HG03558 (cell line): ENCODE measurements at regions not wholly inside any gene's neighbourhood (a gene's known extent, or its start where the extent isn't known, plus 50 kb on each side); places are given as distances from the start of the nearest gene placed in this dataset.
"Not testable (repeated sequence)": the region's sequence is repeated elsewhere in the genome, so short reads cannot be mapped to it uniquely, and the experiment has no call there.

ENCODE experiments used
- ATAC-seq: cut with Tn5 transposase; IDR thresholded peaks from one replicate; pipeline ENCODE4 v1.9.1; 2021; ENCODE audit warnings: moderate number of reproducible peaks; ENCODE audit not compliant: unreplicated experiment; ENCODE audit errors: extremely low read depth

GRCh38 chr4:160514126-160514525 lies 1411.2 kb downstream of the RAPGEF2 start:
- no peak for ATAC-seq

- ATAC-seq = no peak
Observed at GRCh38 chr4:160523231-160523630, 1420.4 kb downstream of the RAPGEF2 start.

GRCh38 chr4:160537681-160538080 lies 1434.8 kb downstream of the RAPGEF2 start:
- no peak for ATAC-seq

- no peak for ATAC-seq
Observed at GRCh38 chr4:160546201-160546600, 1443.3 kb downstream of the RAPGEF2 start.

- not testable (repeated sequence) for ATAC-seq
Observed at GRCh38 chr4:160549951-160550519, 1447.2 kb downstream of the RAPGEF2 start.

- no peak for ATAC-seq
Observed at GRCh38 chr4:160562661-160563060, 1459.8 kb downstream of the RAPGEF2 start.

- ATAC-seq = no peak
Observed at GRCh38 chr4:160563552-160564282, 1460.8 kb downstream of the RAPGEF2 start.

- no peak for ATAC-seq
Observed at GRCh38 chr4:160567634-160568033, 1464.8 kb downstream of the RAPGEF2 start.

- no peak for ATAC-seq
Observed at GRCh38 chr4:160570271-160570670, 1467.4 kb downstream of the RAPGEF2 start.

GRCh38 chr4:160574272-160574671 lies 1471.4 kb downstream of the RAPGEF2 start:
- ATAC-seq = not testable (repeated sequence)

GRCh38 chr4:160580581-160580980 lies 1477.7 kb downstream of the RAPGEF2 start:
- ATAC-seq = no peak

- ATAC-seq = no peak
Observed at GRCh38 chr4:160592258-160592657, 1489.4 kb downstream of the RAPGEF2 start.

- ATAC-seq = no peak
Observed at GRCh38 chr4:160595646-160596045, 1492.8 kb downstream of the RAPGEF2 start.

GRCh38 chr4:160604541-160604940 lies 1501.7 kb downstream of the RAPGEF2 start:
- ATAC-seq = no peak

GRCh38 chr4:160611181-160611580 lies 1508.3 kb downstream of the RAPGEF2 start:
- no peak for ATAC-seq

GRCh38 chr4:160631044-160631443 lies 1528.2 kb downstream of the RAPGEF2 start:
- no peak for ATAC-seq

- no peak for ATAC-seq
Observed at GRCh38 chr4:160652790-160653189, 1511.0 kb downstream of the FSTL5 start.

- no peak for ATAC-seq
Observed at GRCh38 chr4:160675550-160675949, 1488.2 kb downstream of the FSTL5 start.

- ATAC-seq = no peak
Observed at GRCh38 chr4:160685729-160686128, 1478.1 kb downstream of the FSTL5 start.

GRCh38 chr4:160701671-160702070 lies 1462.1 kb downstream of the FSTL5 start:
- ATAC-seq = no peak

GRCh38 chr4:160709026-160709425 lies 1454.8 kb downstream of the FSTL5 start:
- ATAC-seq = no peak

GRCh38 chr4:160709546-160709945 lies 1454.3 kb downstream of the FSTL5 start:
- ATAC-seq = no peak
